Kidney (tissue), 13 donors: ENCODE measurements at regions not wholly inside any gene's neighbourhood (a gene's known extent, or its start where the extent isn't known, plus 50 kb on each side); places are given as distances from the start of the nearest gene placed in this dataset.

Source experiments
- DNase-seq, 5 donors: peaks; one replicate each; pipeline ENCODE4 v3.0.0-alpha.2; 2013 to 2020
- FAIRE-seq: peaks from 2 replicates; lab custom pipeline; 2012; peaks lifted over from hg19 to GRCh38; lab: Jason Lieb, UNC
- H3K27ac ChIP-seq, 2 donors: one replicate each; pipeline ENCODE4 v1.7.0; 2013; ENCODE audit warnings: low read depth in 2 of 2, low read length in 2 of 2, inconsistent platforms in 1 of 2
- H3K27me3 ChIP-seq: one replicate; pipeline ENCODE4 v1.7.1; 2013; ENCODE audit warnings: low read length, inconsistent platforms; ENCODE audit not compliant: control insufficient read depth, insufficient read depth
- H3K36me3 ChIP-seq, 3 donors: one replicate each; pipeline versions ENCODE4 v1.7.0 to v1.7.1; 2013; ENCODE audit warnings: low read length in 3 of 3, control low read depth in 1 of 3, inconsistent platforms in 1 of 3; ENCODE audit not compliant: insufficient read depth in 3 of 3, control insufficient read depth in 2 of 3
- H3K4me1 ChIP-seq, 3 donors: one replicate each; pipeline versions ENCODE4 v1.7.0 to v1.7.1; 2013; ENCODE audit warnings: low read length in 3 of 3, inconsistent platforms in 1 of 3, low read depth in 1 of 3; ENCODE audit not compliant: control insufficient read depth in 2 of 3, insufficient read depth in 2 of 3
- H3K4me3 ChIP-seq, 3 donors: one replicate each; pipeline versions ENCODE4 v1.7.0 to v1.8.1; 2013; ENCODE audit warnings: low read length in 3 of 3, control low read depth in 1 of 3, inconsistent platforms in 1 of 3
- H3K9ac ChIP-seq, 3 donors: one replicate each; pipeline versions ENCODE4 v1.7.0 to v1.7.1; 2013; ENCODE audit warnings: low read length in 3 of 3, control low read depth in 1 of 3, inconsistent platforms in 1 of 3
- H3K9me3 ChIP-seq, 3 donors: one replicate each; pipeline versions ENCODE4 v1.7.0 to v1.7.1; 2013; ENCODE audit warnings: low read length in 3 of 3, control low read depth in 1 of 3, inconsistent platforms in 1 of 3; ENCODE audit not compliant: control insufficient read depth in 2 of 3, insufficient read depth in 1 of 3
- CTCF ChIP-seq: IDR thresholded peaks from 3 replicates; pipeline ENCODE4 v1.5.1; 2012; ENCODE audit warnings: mild to moderate bottlenecking, moderate library complexity, borderline replicate concordance; ENCODE audit not compliant: insufficient read depth; ENCODE audit errors: extremely low read depth
- intact Hi-C: fragments of 100-400 bp; cut with DNase I; formaldehyde crosslinking; loops from one replicate; pipeline ENCODE4 v1.11.1; 2022
- donor health status: control.
- donor health status: control.
- donor health status: control.
- donor health status: control.
- donor health status: control.
- donor health status: DM: yes; HTN: yes; CAD: no.
- donor health status: Normal renal cell carcinoma (clear cell type).

GRCh38 chr15:69662645-69663000 lies 210.0 kb downstream of the RPLP1 start:
- Histone ChIP-seq H3K27ac (no peak overlapping the region), H3K4me3 (no peak overlapping the region), H3K4me1 (peaks cover 0 to 3% (median 0%) of the 10 kb centered on the region in 3 donors), H3K36me3 (no peaks in the 10 kb centered on the region), H3K27me3 (peaks cover 2% of the 10 kb centered on the region), H3K9ac (no peak overlapping the region), H3K9me3 (no peaks in the 10 kb centered on the region)
- intact Hi-C loops, result no loop called here
- DNase-seq, result no peak
- FAIRE-seq, result no peak
- TF ChIP-seq CTCF, result no peak

DNA sequence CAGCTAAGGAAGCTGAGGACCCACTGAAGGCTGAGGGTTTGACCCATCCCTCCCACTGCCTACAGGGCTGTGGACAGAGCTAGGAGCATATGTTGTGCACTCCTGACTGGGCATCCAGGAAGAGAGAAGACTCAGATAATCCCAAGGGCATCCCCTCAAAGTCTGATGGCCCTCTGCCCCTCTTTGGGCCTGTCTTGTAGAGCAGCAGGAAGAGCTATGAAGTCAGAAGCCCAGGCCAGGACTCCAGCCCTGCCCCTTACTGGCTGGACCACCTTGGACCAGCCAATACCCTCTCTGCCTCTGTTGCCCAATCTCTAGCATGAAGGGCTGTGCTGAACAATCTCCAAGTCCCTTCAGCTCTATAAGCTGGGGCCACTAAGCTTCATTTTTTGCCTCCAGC lies 210.8 kb downstream of the RPLP1 start:
- Histone ChIP-seq H3K9me3 (no peaks in the 10 kb centered on the region), H3K27me3 (peaks cover 2% of the 10 kb centered on the region), H3K4me1 (peaks cover 0 to 3% (median 0%) of the 10 kb centered on the region in 3 donors), H3K4me3 (no peak overlapping the region), H3K36me3 (no peaks in the 10 kb centered on the region), H3K9ac (no peak overlapping the region), H3K27ac (no peak overlapping the region)
- intact Hi-C loops, result no loop called here
- FAIRE-seq, result no peak
- no peak for DNase-seq
- no peak for TF ChIP-seq CTCF

GRCh38 chr15:69663982-69664381 lies 211.4 kb downstream of the RPLP1 start:
- intact Hi-C loops, result no loop called here
- Histone ChIP-seq H3K4me3 (no peak overlapping the region), H3K36me3 (no peaks in the 10 kb centered on the region), H3K4me1 (peaks cover 0 to 3% (median 0%) of the 10 kb centered on the region in 3 donors), H3K27me3 (peaks cover 2% of the 10 kb centered on the region), H3K9ac (no peak overlapping the region), H3K27ac (no peak overlapping the region), H3K9me3 (no peaks in the 10 kb centered on the region)
- no peak for FAIRE-seq
- no peak for TF ChIP-seq CTCF
- no peak for DNase-seq
